Heart left ventricle (tissue), 16 donors: ENCODE measurements at regions not wholly inside any gene's neighbourhood (a gene's known extent, or its start where the extent isn't known, plus 50 kb on each side); places are given as distances from the start of the nearest gene placed in this dataset.

Experiments
- ATAC-seq, 4 donors: fragments of 200-7000 bp; cut with Tn5 transposase; one replicate each; pipeline ENCODE4 v1.9.1; 2020 to 2022; ENCODE audit warnings: moderate library complexity in 4 of 4, mild to moderate bottlenecking in 3 of 4, moderate number of reproducible peaks in 1 of 4
- DNase-seq, 5 donors: peaks; one replicate each; pipeline ENCODE4 v3.0.0-alpha.2; 2020
- H3K27ac ChIP-seq, 12 donors: fragments of 200-600 bp; sonication (generic) in 4 of 12; one replicate each; pipeline versions ENCODE4 v1.5.0 to v1.8.0; 2016 to 2022; ENCODE audit warnings: mild to moderate bottlenecking in 2 of 12
- H3K27me3 ChIP-seq, 9 donors: fragments of 200-600 bp; sonication (generic) in 2 of 9; one replicate each; pipeline versions ENCODE4 v1.5.1 to v1.8.0; 2016 to 2022; ENCODE audit warnings: mild to moderate bottlenecking in 3 of 9
- H3K36me3 ChIP-seq, 9 donors: fragments of 200-600 bp; sonication (generic) in 2 of 9; one replicate each; pipeline versions ENCODE4 v1.5.0 to v1.8.0; 2018 to 2022; ENCODE audit warnings: mild to moderate bottlenecking in 2 of 9
- H3K4me1 ChIP-seq, 12 donors: fragments of 200-600 bp; sonication (generic) in 4 of 12; one replicate each; pipeline versions ENCODE4 v1.5.0 to v1.8.0; 2016 to 2022; ENCODE audit warnings: mild to moderate bottlenecking in 3 of 12
- H3K4me3 ChIP-seq, 12 donors: fragments of 200-600 bp; sonication (generic) in 4 of 12; one replicate each; pipeline versions ENCODE4 v1.5.0 to v1.8.0; 2017 to 2022; ENCODE audit warnings: mild to moderate bottlenecking in 9 of 12, moderate library complexity in 4 of 12
- H3K9me3 ChIP-seq, 12 donors: fragments of 200-600 bp; sonication (generic) in 4 of 12; one replicate each; pipeline versions ENCODE4 v1.5.0 to v1.8.0; 2016 to 2022; ENCODE audit warnings: mild to moderate bottlenecking in 1 of 12
- CTCF ChIP-seq, 12 donors: fragments of 200-600 bp; sonication (generic) in 4 of 12; IDR thresholded peaks; one replicate each; pipeline versions ENCODE4 v1.5.0 to v1.8.0; 2018 to 2022; ENCODE audit warnings: antibody characterized with exemption in 12 of 12, mild to moderate bottlenecking in 5 of 12
- POLR2A ChIP-seq, 2 donors: fragments of 450-650 bp; IDR thresholded peaks; one replicate each; pipeline ENCODE4 v1.6.1; 2017; ENCODE audit warnings: antibody characterized with exemption in 2 of 2, mild to moderate bottlenecking in 2 of 2, moderate library complexity in 2 of 2
- WGBS, 4 donors: extraction: QIAGEN DNeasy Blood & Tissue Kit in 2 of 4; methylation state at CpG; one replicate each; pipeline versions ENCODE4 v1.1.5 to v1.1.7; 2013 to 2018; 5-methylcytosine and 5-hydroxymethylcytosine counted together
- intact Hi-C, 10 donors: fragments of 100-400 bp; cut with DNase I; formaldehyde crosslinking; loops; one replicate each; pipeline versions ENCODE4 v1.11.1 to v1.14.2; 2022
- donor health status: ischemic (EF 13 %, LVEDD 7.1; RV severe dilation, severe dysfunction).
- donor health status: healthy with polysubstance abuse.
- donor health status: DM: no; HTN: yes; CAD: no.
- donor health status: DM: no; HTN: no; CAD: no.
- donor health status: ischemic (EF 25% LVEDD 6.9; RV normal size, moderate dysfunction).
- donor health status: ischemic (EF 25% LVEDD 5.7; RV mildly dilated, moderate dysfunction).
- donor health status: healthy.
- donor health status: DM: yes; HTN: yes; CAD: no.
- donor health status: ischemic (EF 35%, LVEDD 5.7; RV mildly dilated, moderate dysfunction).
- donor health status: nonischemic (EF 11% LVEDD 7.7; RV severe dilation, severe dysfunction).
- donor health status: DM: yes; HTN: yes; CAD: no.
- donor health status: PGD.
- donor health status: ischemic (EF 29% LVEDD 5.4; RV normal size, mild dysfunction).
- donor health status: nonischemic (EF 23%, LVEDD 6.1; RV moderate dilation, normal function).

- no peak overlapping the region for H3K4me3 ChIP-seq
- TF ChIP-seq CTCF (IDR thresholded peaks at IDR 0.05) (no peak), POLR2A (IDR thresholded peaks at IDR 0.05) (no peak)
- ATAC-seq: no peak
- H3K27ac ChIP-seq: no peak overlapping the region
- no peaks in the 10 kb centered on the region for H3K27me3 ChIP-seq
- WGBS, 4 donors: 37 to 82% (median 41%) methylated on average over 2 of the region's 2 CpGs
- no peak for DNase-seq
- no peaks in the 10 kb centered on the region for H3K36me3 ChIP-seq
- peaks cover 0 to 7% (median 0%) of the 10 kb centered on the region in 12 donors for H3K9me3 ChIP-seq
- intact Hi-C loops: no loop called here
- H3K4me1 ChIP-seq: no peaks in the 10 kb centered on the region
Measured at GRCh38 chr12:23399402-23399933, 550.0 kb downstream of the SOX5 start.

GRCh38 chr12:23415180-23415579, 534.3 kb downstream of the SOX5 start:
- Histone ChIP-seq H3K36me3 (no peaks in the 10 kb centered on the region), H3K27me3 (no peaks in the 10 kb centered on the region), H3K4me1 (peaks cover 0 to 3% (median 0%) of the 10 kb centered on the region in 12 donors), H3K4me3 (no peak overlapping the region), H3K9me3 (peaks cover 0 to 4% (median 0%) of the 10 kb centered on the region in 12 donors), H3K27ac (no peak overlapping the region)
- TF ChIP-seq POLR2A (IDR thresholded peaks at IDR 0.05) (no peak), CTCF (IDR thresholded peaks at IDR 0.05) (no peak)
- WGBS, 4 donors: 45 to 61% (median 56%) methylated on average over 3 of the region's 3 CpGs
- intact Hi-C loops: no loop called here
- no peak for ATAC-seq
- DNase-seq: no peak

- no peaks in the 10 kb centered on the region for H3K36me3 ChIP-seq
- ATAC-seq (no peak), DNase-seq (no peak)
- TF ChIP-seq POLR2A (IDR thresholded peaks at IDR 0.05): no peak
- TF ChIP-seq CTCF (IDR thresholded peaks at IDR 0.05): no peak
- H3K27me3 ChIP-seq: no peaks in the 10 kb centered on the region
- WGBS, 4 donors: 69 to 78% (median 71%) methylated on average over 6 of the region's 6 CpGs
- no peak overlapping the region for H3K4me3 ChIP-seq
- no peaks in the 10 kb centered on the region for H3K4me1 ChIP-seq
- intact Hi-C loops: no loop called here
- H3K9me3 ChIP-seq: peaks cover 0 to 4% (median 0%) of the 10 kb centered on the region in 12 donors
- H3K27ac ChIP-seq: no peak overlapping the region
Measured at GRCh38 chr12:23421556-23421955, 527.9 kb downstream of the SOX5 start.

GRCh38 chr12:23423097-23423687, 526.3 kb downstream of the SOX5 start:
- WGBS, 4 donors: 75 to 82% (median 76%) methylated on average over 5 of the region's 5 CpGs

More at GRCh38 chr12:23423097-23423687, 526.3 kb downstream of the SOX5 start:
- TF ChIP-seq CTCF (IDR thresholded peaks at IDR 0.05): no peak
- TF ChIP-seq POLR2A (IDR thresholded peaks at IDR 0.05): no peak
- Histone ChIP-seq H3K4me1 (no peaks in the 10 kb centered on the region), H3K9me3 (peaks cover 0 to 4% (median 0%) of the 10 kb centered on the region in 12 donors), H3K27me3 (no peaks in the 10 kb centered on the region), H3K27ac (no peak overlapping the region), H3K36me3 (no peaks in the 10 kb centered on the region), H3K4me3 (no peak overlapping the region)
- ATAC-seq (no peak), DNase-seq (no peak)
- intact Hi-C loops: no loop called here
